ENCODE measurements at regions not wholly inside any gene's neighbourhood (a gene's known extent, or its start where the extent isn't known, plus 50 kb on each side); places are given as distances from the start of the nearest gene placed in this dataset.

DNA sequence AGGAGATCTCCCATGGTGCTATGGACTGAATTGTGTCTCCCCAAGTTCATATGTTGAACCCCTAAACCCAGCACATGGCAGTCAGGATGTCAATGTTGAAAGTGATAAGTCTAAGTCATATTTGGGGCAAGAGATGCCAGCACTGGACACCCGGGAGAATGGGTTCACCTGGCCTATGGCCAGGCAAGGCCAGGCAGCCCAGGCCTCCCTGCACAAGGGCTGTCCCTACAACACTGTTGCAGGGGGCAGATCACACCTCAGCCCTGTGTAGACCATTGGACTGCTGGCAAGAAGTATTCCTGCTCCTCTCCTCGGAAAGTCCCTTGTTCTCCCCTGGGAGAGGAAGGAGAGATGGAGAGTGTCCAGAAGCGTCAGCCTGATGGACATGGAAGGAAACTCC, 240.5 kb downstream of the GADD45G start:
- no peak overlapping the region for H3K4me3 ChIP-seq (ENCODE audit: low read depth, low read length, poor library complexity, severe bottlenecking)
- H3K27ac ChIP-seq (ENCODE audit: low read depth, low read length, poor library complexity, severe bottlenecking), result no peak overlapping the region
- no peak overlapping the region for H3K9ac ChIP-seq (ENCODE audit: low read length)
- no peaks in the 10 kb centered on the region for H3K9me3 ChIP-seq (ENCODE audit: low read length)
- no peaks in the 10 kb centered on the region for H3K27me3 ChIP-seq (ENCODE audit: insufficient read depth, low read length)
- H3K79me2 ChIP-seq (ENCODE audit: insufficient read depth, low read length), result no peaks in the 10 kb centered on the region
- no peaks in the 10 kb centered on the region for H3K9me2 ChIP-seq (ENCODE audit: low read depth, low read length)
- no peaks in the 10 kb centered on the region for H4K20me1 ChIP-seq (ENCODE audit: insufficient read depth, low read length)
- TF ChIP-seq, protein P1, sequence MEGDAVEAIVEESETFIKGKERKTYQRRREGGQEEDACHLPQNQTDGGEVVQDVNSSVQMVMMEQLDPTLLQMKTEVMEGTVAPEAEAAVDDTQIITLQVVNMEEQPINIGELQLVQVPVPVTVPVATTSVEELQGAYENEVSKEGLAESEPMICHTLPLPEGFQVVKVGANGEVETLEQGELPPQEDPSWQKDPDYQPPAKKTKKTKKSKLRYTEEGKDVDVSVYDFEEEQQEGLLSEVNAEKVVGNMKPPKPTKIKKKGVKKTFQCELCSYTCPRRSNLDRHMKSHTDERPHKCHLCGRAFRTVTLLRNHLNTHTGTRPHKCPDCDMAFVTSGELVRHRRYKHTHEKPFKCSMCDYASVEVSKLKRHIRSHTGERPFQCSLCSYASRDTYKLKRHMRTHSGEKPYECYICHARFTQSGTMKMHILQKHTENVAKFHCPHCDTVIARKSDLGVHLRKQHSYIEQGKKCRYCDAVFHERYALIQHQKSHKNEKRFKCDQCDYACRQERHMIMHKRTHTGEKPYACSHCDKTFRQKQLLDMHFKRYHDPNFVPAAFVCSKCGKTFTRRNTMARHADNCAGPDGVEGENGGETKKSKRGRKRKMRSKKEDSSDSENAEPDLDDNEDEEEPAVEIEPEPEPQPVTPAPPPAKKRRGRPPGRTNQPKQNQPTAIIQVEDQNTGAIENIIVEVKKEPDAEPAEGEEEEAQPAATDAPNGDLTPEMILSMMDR (IDR thresholded peaks at IDR 0.05; ENCODE audit: low read length), result no peak
- TF ChIP-seq EZH2 (IDR thresholded peaks at IDR 0.05; ENCODE audit: borderline replicate concordance, low read length), result no peak
- H3K4me2 ChIP-seq (ENCODE audit: low read length), result no peak overlapping the region
- H3F3A ChIP-seq (ENCODE audit: insufficient read depth, low read length), result no peaks in the 10 kb centered on the region
- H3K36me3 ChIP-seq (ENCODE audit: insufficient read depth, low read length), result no peaks in the 10 kb centered on the region
- H2AFZ ChIP-seq (ENCODE audit: low read length), result no peak overlapping the region
- no peaks in the 10 kb centered on the region for H3K4me1 ChIP-seq (ENCODE audit: insufficient read depth, low read length, severe bottlenecking)

DNA sequence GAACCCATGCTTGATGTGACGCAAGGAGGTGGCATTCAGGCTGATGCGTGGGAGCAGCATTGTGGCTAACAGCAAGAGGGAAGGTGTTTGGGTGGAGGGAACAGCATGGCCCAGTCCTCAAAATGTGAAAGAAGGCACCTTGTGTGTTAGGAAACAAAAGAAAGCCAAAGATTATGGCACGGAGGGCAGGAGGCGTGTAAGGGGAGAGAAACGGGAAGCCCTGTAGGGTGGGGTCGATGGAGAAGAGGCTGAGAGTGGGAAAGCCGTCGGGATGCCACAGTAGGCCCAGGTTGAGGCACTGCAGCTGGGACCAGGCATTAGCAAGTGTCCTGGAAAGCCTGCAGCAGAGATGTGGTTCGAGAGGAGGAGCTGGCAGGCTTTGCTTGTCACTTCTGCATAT, 241.1 kb downstream of the GADD45G start:
- H3K27ac ChIP-seq (ENCODE audit: low read depth, low read length, poor library complexity, severe bottlenecking), result no peak overlapping the region
- no peak overlapping the region for H2AFZ ChIP-seq (ENCODE audit: low read length)
- TF ChIP-seq EZH2 (IDR thresholded peaks at IDR 0.05; ENCODE audit: borderline replicate concordance, low read length), result no peak
- TF ChIP-seq, protein P1 (IDR thresholded peaks at IDR 0.05; ENCODE audit: low read length), result no peak
- H3K27me3 ChIP-seq (ENCODE audit: insufficient read depth, low read length), result no peaks in the 10 kb centered on the region
- H3K4me1 ChIP-seq (ENCODE audit: insufficient read depth, low read length, severe bottlenecking), result no peaks in the 10 kb centered on the region
- H3K9me3 ChIP-seq (ENCODE audit: low read length), result no peaks in the 10 kb centered on the region
- no peaks in the 10 kb centered on the region for H3K9me2 ChIP-seq (ENCODE audit: low read depth, low read length)
- H3K4me2 ChIP-seq (ENCODE audit: low read length), result no peak overlapping the region
- no peaks in the 10 kb centered on the region for H3K79me2 ChIP-seq (ENCODE audit: insufficient read depth, low read length)
- no peaks in the 10 kb centered on the region for H3K36me3 ChIP-seq (ENCODE audit: insufficient read depth, low read length)
- no peaks in the 10 kb centered on the region for H3F3A ChIP-seq (ENCODE audit: insufficient read depth, low read length)
- H3K4me3 ChIP-seq (ENCODE audit: low read depth, low read length, poor library complexity, severe bottlenecking), result no peak overlapping the region
- H4K20me1 ChIP-seq (ENCODE audit: insufficient read depth, low read length), result no peaks in the 10 kb centered on the region
- no peak overlapping the region for H3K9ac ChIP-seq (ENCODE audit: low read length)

DNA sequence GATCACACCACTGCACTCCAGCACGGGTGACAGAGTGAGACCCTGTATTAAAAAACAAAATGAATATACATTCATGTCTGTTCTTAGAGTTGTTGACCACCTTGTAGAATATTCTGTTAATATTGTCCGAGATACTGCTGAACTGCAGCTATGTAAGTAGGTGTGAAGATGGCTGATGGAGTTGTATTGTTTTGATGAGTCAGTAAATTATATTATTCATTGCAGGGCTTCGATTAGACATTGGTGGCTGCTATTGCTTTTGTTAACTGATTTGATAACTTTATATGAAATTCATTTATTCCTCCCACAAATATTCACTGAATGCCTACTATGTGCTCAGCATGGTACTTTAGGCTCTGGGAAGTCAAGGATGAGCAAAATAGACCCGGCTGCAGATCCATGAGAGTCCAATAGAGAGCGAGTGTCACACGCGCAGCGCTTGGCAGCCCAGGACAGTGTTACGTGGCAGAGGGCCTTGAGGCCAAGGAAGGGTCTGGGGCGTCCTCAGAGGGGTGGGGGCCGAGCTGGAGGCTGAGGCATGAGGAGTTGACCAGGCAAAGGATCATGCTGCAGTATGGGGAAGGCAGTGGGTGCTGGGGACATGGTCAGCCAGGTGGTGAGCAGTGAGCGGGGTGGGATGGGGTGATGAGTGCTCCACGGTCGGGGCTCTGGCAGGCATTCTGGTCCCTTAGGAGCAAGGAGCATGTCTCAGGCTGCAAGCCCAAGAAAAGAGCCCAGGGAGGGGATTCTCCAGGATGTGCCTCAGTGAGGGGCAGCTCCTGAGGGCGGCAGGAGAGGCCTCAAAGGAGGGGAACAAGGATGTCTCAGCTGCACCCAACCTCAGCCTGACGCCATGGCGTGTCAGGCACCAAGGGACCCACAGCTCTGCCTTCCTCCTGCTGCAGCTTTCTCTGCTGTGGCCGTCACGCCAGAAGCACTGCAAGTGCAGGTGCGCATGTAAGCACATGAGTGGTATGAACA, 243.5 kb downstream of the GADD45G start:
- Histone ChIP-seq H3K4me1 (ENCODE audit: insufficient read depth, low read length, severe bottlenecking) (no peaks in the 10 kb centered on the region), H3K27me3 (ENCODE audit: insufficient read depth, low read length) (no peaks in the 10 kb centered on the region), H3K4me2 (ENCODE audit: low read length) (no peak overlapping the region), H3K9me3 (ENCODE audit: low read length) (no peaks in the 10 kb centered on the region), H2AFZ (ENCODE audit: low read length) (no peak overlapping the region), H3K79me2 (ENCODE audit: insufficient read depth, low read length) (no peaks in the 10 kb centered on the region), H3K36me3 (ENCODE audit: insufficient read depth, low read length) (no peaks in the 10 kb centered on the region), H3F3A (ENCODE audit: insufficient read depth, low read length) (no peaks in the 10 kb centered on the region), H3K9me2 (ENCODE audit: low read depth, low read length) (no peaks in the 10 kb centered on the region), H3K27ac (ENCODE audit: low read depth, low read length, poor library complexity, severe bottlenecking) (no peak overlapping the region), H3K4me3 (ENCODE audit: low read depth, low read length, poor library complexity, severe bottlenecking) (no peak overlapping the region), H4K20me1 (ENCODE audit: insufficient read depth, low read length) (no peaks in the 10 kb centered on the region), H3K9ac (ENCODE audit: low read length) (no peak overlapping the region)
- TF ChIP-seq, protein P1 (IDR thresholded peaks at IDR 0.05; ENCODE audit: low read length), result no peak
- TF ChIP-seq EZH2 (IDR thresholded peaks at IDR 0.05; ENCODE audit: borderline replicate concordance, low read length), result no peak

Data from OCI-LY1 (cell line).